Activated CD8-positive, alpha-beta T cell treated with anti-CD3 and anti-CD28 coated beads, Interleukin-2, amount 10 ng/mL, durations not matched to agents 7 days and 5 days (primary cell): ENCODE measurements at regions not wholly inside any gene's neighbourhood (a gene's known extent, or its start where the extent isn't known, plus 50 kb on each side); places are given as distances from the start of the nearest gene placed in this dataset.

ENCODE experiments used
- ATAC-seq: fragments of 150-1000 bp; cut with Tn5 transposase; one replicate; pipeline ENCODE4 v1.10.0; 2021; ENCODE audit warnings: moderate library complexity
- CTCF ChIA-PET: fragments of 350-600 bp; sonication (Branson Sonifier 250); formaldehyde crosslinking; loops from one replicate; lab custom pipeline; 2021; ENCODE audit warnings: antibody characterized with exemption; lab: Charles Lee
- POLR2A ChIA-PET: fragments of 350-600 bp; sonication (Branson Sonifier 250); formaldehyde crosslinking; loops from one replicate; lab custom pipeline; 2021; ENCODE audit warnings: antibody characterized with exemption; lab: Charles Lee
- DNase-seq: peaks from one replicate; pipeline ENCODE4 v3.0.0-alpha.2; 2020
- H3K27ac Mint-ChIP-seq: one replicate; pipeline ENCODE4 v1.8.0; 2021; ENCODE audit warnings: mild to moderate bottlenecking, mixed read lengths
- H3K27me3 Mint-ChIP-seq: one replicate; pipeline ENCODE4 v1.8.0; 2021; ENCODE audit warnings: low read depth, mixed read lengths
- H3K36me3 Mint-ChIP-seq: one replicate; pipeline ENCODE4 v1.8.0; 2021; ENCODE audit warnings: low read depth, mixed read lengths
- H3K4me1 Mint-ChIP-seq: one replicate; pipeline ENCODE4 v1.8.0; 2021; ENCODE audit warnings: low read depth, mixed read lengths
- H3K4me3 Mint-ChIP-seq: one replicate; pipeline ENCODE4 v1.8.0; 2021; ENCODE audit warnings: mild to moderate bottlenecking, mixed read lengths
- H3K9me3 Mint-ChIP-seq: one replicate; pipeline ENCODE4 v1.8.0; 2022; ENCODE audit warnings: mixed read lengths; ENCODE audit not compliant: insufficient read depth

- no peak overlapping the region for H3K4me3 Mint-ChIP-seq
- CTCF ChIA-PET, result no interaction called here
- ATAC-seq (no peak), DNase-seq (no peak)
- no peaks in the 10 kb centered on the region for H3K27me3 Mint-ChIP-seq
- H3K4me1 Mint-ChIP-seq, result no peaks in the 10 kb centered on the region
- no peaks in the 10 kb centered on the region for H3K36me3 Mint-ChIP-seq
- POLR2A ChIA-PET, result no interaction called here
- H3K27ac Mint-ChIP-seq, result no peak overlapping the region
- peaks cover 4% of the 10 kb centered on the region for H3K9me3 Mint-ChIP-seq
These were observed 958.8 kb downstream of the PCDH18 start for GRCh38 chr4:136573460-136573859.

GRCh38 chr4:136571315-136571714 lies 961.0 kb downstream of the PCDH18 start:
- ChIA-PET CTCF (no interaction called here), POLR2A (no interaction called here)
- H3K36me3 Mint-ChIP-seq, result no peaks in the 10 kb centered on the region
- H3K4me1 Mint-ChIP-seq, result no peaks in the 10 kb centered on the region
- H3K27me3 Mint-ChIP-seq, result no peaks in the 10 kb centered on the region
- ATAC-seq (no peak), DNase-seq (no peak)
- H3K4me3 Mint-ChIP-seq, result no peak overlapping the region
- peaks cover 4% of the 10 kb centered on the region for H3K9me3 Mint-ChIP-seq
- H3K27ac Mint-ChIP-seq, result no peak overlapping the region

GRCh38 chr4:136562834-136563233 lies 969.5 kb downstream of the PCDH18 start:
- no peaks in the 10 kb centered on the region for H3K4me1 Mint-ChIP-seq
- DNase-seq (no peak), ATAC-seq (no peak)
- CTCF ChIA-PET, result no interaction called here
- no peak overlapping the region for H3K27ac Mint-ChIP-seq
- no peak overlapping the region for H3K4me3 Mint-ChIP-seq
- no peaks in the 10 kb centered on the region for H3K27me3 Mint-ChIP-seq
- POLR2A ChIA-PET, result no interaction called here
- peaks cover 3% of the 10 kb centered on the region for H3K9me3 Mint-ChIP-seq
- no peaks in the 10 kb centered on the region for H3K36me3 Mint-ChIP-seq

- no peak overlapping the region for H3K27ac Mint-ChIP-seq
- H3K9me3 Mint-ChIP-seq, result no peaks in the 10 kb centered on the region
- no peaks in the 10 kb centered on the region for H3K4me1 Mint-ChIP-seq
- DNase-seq (no peak), ATAC-seq (no peak)
- H3K36me3 Mint-ChIP-seq, result no peaks in the 10 kb centered on the region
- ChIA-PET CTCF (no interaction called here), POLR2A (no interaction called here)
- H3K27me3 Mint-ChIP-seq, result no peaks in the 10 kb centered on the region
- no peak overlapping the region for H3K4me3 Mint-ChIP-seq
These were observed 973.3 kb downstream of the PCDH18 start for GRCh38 chr4:136558940-136559494.

GRCh38 chr4:136557396-136557795 lies 974.9 kb downstream of the PCDH18 start:
- Mint-ChIP-seq H3K9me3 (no peaks in the 10 kb centered on the region), H3K27ac (no peak overlapping the region), H3K27me3 (no peaks in the 10 kb centered on the region), H3K36me3 (no peaks in the 10 kb centered on the region), H3K4me3 (no peak overlapping the region), H3K4me1 (no peaks in the 10 kb centered on the region)
- ChIA-PET CTCF (no interaction called here), POLR2A (no interaction called here)
- ATAC-seq, result no peak
- DNase-seq, result no peak

- Mint-ChIP-seq H3K36me3 (no peaks in the 10 kb centered on the region), H3K27ac (no peak overlapping the region), H3K27me3 (no peaks in the 10 kb centered on the region), H3K9me3 (no peaks in the 10 kb centered on the region), H3K4me1 (no peaks in the 10 kb centered on the region), H3K4me3 (no peak overlapping the region)
- ATAC-seq (no peak), DNase-seq (no peak)
- ChIA-PET POLR2A (no interaction called here), CTCF (no interaction called here)
These were observed 978.3 kb downstream of the PCDH18 start for GRCh38 chr4:136554033-136554432.

- no peak for ATAC-seq
- Mint-ChIP-seq H3K4me1 (no peaks in the 10 kb centered on the region), H3K27ac (no peak overlapping the region), H3K27me3 (no peaks in the 10 kb centered on the region), H3K36me3 (no peaks in the 10 kb centered on the region), H3K4me3 (no peak overlapping the region), H3K9me3 (peaks cover 5% of the 10 kb centered on the region)
- CTCF ChIA-PET, result no interaction called here
- POLR2A ChIA-PET, result no interaction called here
- no peak for DNase-seq
These were observed 980.5 kb downstream of the PCDH18 start for GRCh38 chr4:136551753-136552152.

GRCh38 chr4:136540747-136541146 lies 991.5 kb downstream of the PCDH18 start:
- Mint-ChIP-seq H3K4me1 (no peaks in the 10 kb centered on the region), H3K4me3 (no peak overlapping the region), H3K27ac (no peak overlapping the region), H3K36me3 (no peaks in the 10 kb centered on the region), H3K9me3 (peaks cover 4% of the 10 kb centered on the region), H3K27me3 (no peaks in the 10 kb centered on the region)
- ATAC-seq (no peak), DNase-seq (no peak)
- POLR2A ChIA-PET, result no interaction called here
- CTCF ChIA-PET, result no interaction called here

GRCh38 chr4:136528131-136528530 lies 1004.2 kb downstream of the PCDH18 start:
- H3K4me1 Mint-ChIP-seq, result no peaks in the 10 kb centered on the region
- H3K27me3 Mint-ChIP-seq, result no peaks in the 10 kb centered on the region
- H3K9me3 Mint-ChIP-seq, result no peaks in the 10 kb centered on the region
- DNase-seq, result no peak
- H3K36me3 Mint-ChIP-seq, result no peaks in the 10 kb centered on the region
- H3K4me3 Mint-ChIP-seq, result no peak overlapping the region
- POLR2A ChIA-PET, result no interaction called here
- H3K27ac Mint-ChIP-seq, result no peak overlapping the region
- CTCF ChIA-PET, result no interaction called here
- ATAC-seq, result no peak

GRCh38 chr4:136526517-136526916 lies 1005.8 kb downstream of the PCDH18 start:
- H3K4me1 Mint-ChIP-seq, result no peaks in the 10 kb centered on the region
- CTCF ChIA-PET, result no interaction called here
- POLR2A ChIA-PET, result no interaction called here
- ATAC-seq (no peak), DNase-seq (no peak)
- H3K9me3 Mint-ChIP-seq, result no peaks in the 10 kb centered on the region
- H3K36me3 Mint-ChIP-seq, result no peaks in the 10 kb centered on the region
- H3K27me3 Mint-ChIP-seq, result no peaks in the 10 kb centered on the region
- H3K4me3 Mint-ChIP-seq, result no peak overlapping the region
- H3K27ac Mint-ChIP-seq, result no peak overlapping the region

- Mint-ChIP-seq H3K27me3 (no peaks in the 10 kb centered on the region), H3K36me3 (no peaks in the 10 kb centered on the region), H3K4me3 (no peak overlapping the region), H3K9me3 (peaks cover 3% of the 10 kb centered on the region), H3K27ac (no peak overlapping the region), H3K4me1 (no peaks in the 10 kb centered on the region)
- no peak for ATAC-seq
- ChIA-PET POLR2A (no interaction called here), CTCF (no interaction called here)
- no peak for DNase-seq
These were observed 1008.3 kb downstream of the PCDH18 start for GRCh38 chr4:136524039-136524438.

- ChIA-PET POLR2A (no interaction called here), CTCF (no interaction called here)
- H3K4me3 Mint-ChIP-seq, result no peak overlapping the region
- no peak for DNase-seq
- H3K4me1 Mint-ChIP-seq, result no peaks in the 10 kb centered on the region
- H3K36me3 Mint-ChIP-seq, result no peaks in the 10 kb centered on the region
- ATAC-seq, result no peak
- H3K27me3 Mint-ChIP-seq, result no peaks in the 10 kb centered on the region
- H3K27ac Mint-ChIP-seq, result no peak overlapping the region
- peaks cover 3% of the 10 kb centered on the region for H3K9me3 Mint-ChIP-seq
These were observed 1015.9 kb downstream of the PCDH18 start for GRCh38 chr4:136516371-136516770.

- CTCF ChIA-PET, result no interaction called here
- Mint-ChIP-seq H3K4me1 (no peaks in the 10 kb centered on the region), H3K36me3 (no peaks in the 10 kb centered on the region), H3K27me3 (no peaks in the 10 kb centered on the region), H3K27ac (no peak overlapping the region), H3K4me3 (no peak overlapping the region), H3K9me3 (peaks cover 4% of the 10 kb centered on the region)
- POLR2A ChIA-PET, result interaction anchor here (0.7 kb wide), 1 partner anchor 146 kb away, joined by 3 read pairs; no protein-coding TSS in a partner anchor
- DNase-seq (no peak), ATAC-seq (no peak)
These were observed 1027.3 kb downstream of the PCDH18 start for GRCh38 chr4:136505020-136505419.
